ENCODE measurements at regions not wholly inside any gene's neighbourhood (a gene's known extent, or its start where the extent isn't known, plus 50 kb on each side); places are given as distances from the start of the nearest gene placed in this dataset.

DNA sequence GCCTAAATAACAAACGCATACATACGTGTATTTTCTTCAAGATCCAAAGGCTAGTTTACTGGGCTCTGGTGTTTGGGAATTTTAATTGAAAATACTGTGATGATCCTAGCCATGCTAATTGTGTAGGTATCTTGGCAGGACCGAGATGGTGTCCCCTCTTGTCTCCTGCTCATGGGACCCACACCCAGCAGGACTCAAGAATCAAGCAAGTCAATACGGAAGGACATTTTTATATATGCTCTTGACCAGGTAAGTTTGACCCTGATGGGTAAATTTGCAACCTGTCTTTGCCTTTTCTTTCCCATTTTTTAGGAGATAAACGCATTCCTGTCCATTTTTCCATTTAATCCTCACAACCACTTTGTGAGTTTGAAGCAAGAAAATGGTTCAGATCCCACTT is 111.8 kb upstream of the MYCN start:
- DNase-seq: no peak

DNA sequence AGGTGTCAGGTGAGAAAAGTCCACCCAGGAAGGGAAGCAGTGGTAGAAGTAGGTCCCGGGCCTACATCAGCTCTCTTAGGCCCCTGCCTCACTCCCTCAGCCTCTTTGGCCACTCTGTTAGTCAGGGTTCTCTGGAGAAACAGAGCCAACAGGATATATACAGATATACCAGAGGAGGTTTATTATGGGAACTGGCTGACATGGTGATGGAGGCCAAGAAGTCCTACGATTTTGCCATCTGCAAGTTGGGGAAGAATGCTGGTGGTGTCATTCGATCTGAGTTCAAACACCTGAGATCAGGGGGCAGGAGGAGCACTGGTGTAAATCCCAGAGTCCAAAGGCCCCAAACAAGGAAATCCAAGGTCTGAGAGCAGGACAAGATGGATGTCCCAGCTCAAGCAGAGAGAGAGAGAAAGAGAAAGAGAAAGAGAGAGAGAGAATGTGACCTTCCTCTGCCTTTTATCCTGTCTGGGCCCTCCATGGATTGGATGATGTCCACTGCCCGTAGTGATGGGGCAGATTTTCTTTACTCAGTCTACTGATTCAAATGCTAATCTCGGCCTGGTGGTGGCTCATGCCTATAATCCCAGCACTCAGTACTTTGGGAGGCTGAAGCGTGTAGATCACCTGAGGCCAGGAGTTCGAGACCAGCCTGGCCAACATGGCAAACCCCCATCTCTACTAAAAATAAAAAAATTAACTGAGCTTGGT is 111.1 kb upstream of the MYCN start:
- DNase-seq: no peak

DNA sequence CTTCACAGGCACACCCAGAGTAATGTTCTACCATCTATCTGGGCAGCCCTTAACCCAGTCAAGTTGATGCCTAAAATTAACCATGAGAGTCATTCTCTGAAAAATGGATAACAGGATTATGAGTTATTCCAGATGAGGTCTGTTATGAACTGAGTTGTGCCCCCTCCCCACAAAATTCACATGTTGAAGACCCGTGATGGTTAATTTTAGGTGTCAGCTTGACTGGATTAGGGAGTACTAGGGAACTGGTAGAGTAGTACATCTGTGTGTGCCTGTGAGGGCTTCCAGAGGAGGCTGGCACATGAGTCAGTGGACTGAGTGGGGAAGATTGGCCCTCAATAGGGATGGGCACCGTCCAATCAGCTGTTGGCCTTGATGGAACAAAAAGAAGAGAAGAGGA is 110.4 kb upstream of the MYCN start:
- no peak for DNase-seq

DNA sequence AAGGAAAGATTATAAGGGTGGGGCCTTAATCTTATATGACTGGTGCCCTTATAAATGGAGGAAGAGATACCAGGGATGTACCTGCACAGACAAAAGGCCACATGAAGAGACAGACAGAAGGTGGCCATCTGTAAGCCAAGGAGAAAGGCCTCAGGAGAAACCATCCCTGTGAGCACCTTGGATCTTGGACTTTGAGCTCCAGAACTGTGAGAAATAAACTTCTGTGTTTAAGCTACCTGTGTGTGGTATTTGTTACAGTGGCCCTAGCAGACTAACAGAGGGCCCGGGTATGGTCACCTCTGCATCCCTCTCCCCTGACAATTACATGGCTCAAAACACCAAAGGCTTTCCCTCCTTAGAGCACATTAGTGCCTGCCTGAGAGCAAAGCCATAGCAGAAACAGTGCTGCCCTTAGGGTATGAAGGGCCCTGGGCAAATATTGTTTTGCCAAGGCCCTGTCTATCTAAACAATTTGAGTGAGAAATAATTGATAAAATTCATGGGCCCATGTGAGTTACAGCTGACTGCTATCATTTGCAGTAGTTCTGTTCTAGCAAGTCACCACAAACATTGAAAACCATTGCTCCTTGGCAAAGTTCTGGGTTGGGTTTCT is 109.3 kb upstream of the MYCN start:
- DNase-seq: no peak

DNA sequence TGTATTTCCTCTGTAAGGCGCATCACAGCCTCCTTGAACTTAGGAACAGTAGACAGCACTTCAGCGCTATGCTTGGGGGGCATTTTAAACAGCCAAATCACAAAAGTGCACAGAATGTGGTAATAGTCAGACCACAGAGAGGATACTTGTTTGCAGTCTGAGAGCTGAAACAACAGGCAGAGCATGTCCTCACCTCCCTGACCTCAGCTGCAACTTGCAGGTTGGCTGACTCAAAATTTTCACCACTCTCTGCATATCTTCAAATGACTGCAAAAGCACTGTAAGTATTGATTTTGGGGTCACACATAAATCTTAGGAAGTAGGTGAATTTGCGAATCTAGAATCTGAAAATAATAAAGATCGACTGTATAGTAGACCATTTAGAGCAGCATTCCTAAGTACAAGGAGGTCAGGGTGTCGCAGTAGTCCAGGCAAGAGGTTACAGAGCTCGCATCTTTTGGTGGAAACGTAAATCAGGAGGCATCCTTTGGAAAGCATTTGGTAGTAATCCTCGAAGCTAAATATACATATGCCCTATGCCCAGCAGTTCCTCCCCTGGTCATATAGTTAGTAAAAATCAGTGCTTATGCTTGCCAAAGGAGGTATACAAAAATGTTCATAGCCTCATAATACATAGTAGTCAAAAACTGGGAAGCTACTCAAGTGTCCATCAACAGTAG is 108.2 kb upstream of the MYCN start:
- no peak for DNase-seq

DNA sequence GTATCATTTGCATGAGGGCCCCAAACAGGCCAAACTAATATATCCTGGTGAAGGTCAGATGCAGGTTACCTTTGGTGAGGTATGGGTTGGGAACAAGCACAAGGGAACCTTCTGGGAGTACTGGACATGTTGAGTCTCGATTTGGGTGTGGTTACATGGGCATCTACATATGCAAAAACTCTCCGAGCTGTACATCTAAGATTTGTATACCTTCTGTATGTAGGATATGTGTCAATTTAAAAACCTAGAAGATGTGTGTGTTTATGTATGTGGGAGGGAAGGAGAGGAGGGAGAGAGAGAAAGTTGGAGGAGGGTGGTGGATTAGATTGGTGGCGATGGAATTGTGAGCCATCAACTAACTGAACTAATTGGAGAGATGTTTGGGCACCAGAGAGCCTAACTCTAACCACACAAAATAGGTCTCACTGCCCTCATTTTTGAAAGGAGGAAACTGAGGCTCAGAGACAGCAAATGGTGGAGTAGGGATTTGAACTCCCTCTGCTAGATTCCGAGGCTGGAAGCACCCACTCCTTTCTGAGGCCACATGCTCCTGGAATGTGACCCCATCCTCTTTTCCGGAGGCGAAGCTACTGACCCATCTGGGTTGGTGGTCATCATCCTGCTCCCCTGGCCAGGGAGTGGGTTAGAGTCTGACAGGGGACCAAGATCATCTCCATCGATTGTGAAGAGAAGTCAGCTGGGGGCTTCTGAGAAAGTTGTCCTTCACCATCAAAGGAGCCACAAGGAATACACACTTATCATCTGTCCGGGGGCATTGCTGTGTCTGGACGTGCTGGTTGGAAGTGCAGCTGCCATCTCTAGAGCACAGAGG is 107.3 kb upstream of the MYCN start:
- no peak for DNase-seq

DNA sequence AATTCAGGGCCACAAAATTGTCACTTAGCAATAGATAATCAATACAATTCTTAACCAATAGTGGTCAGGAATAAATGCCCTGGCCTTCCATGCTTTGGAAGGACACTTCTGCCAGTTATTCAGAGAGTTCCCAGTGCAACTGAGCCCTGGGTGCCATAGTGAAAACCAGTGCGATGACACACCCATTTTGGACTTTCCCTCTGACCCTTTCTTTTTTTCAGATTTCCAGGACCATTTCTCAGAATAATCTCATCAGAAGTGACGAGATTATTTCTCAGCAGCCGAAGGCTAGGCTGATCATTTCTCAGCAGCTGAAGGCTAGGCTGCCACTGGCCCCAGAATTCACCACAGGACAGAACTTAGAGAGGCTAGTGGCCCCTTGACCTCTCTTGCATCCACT is 106.6 kb upstream of the MYCN start:
- no peak for DNase-seq

DNA sequence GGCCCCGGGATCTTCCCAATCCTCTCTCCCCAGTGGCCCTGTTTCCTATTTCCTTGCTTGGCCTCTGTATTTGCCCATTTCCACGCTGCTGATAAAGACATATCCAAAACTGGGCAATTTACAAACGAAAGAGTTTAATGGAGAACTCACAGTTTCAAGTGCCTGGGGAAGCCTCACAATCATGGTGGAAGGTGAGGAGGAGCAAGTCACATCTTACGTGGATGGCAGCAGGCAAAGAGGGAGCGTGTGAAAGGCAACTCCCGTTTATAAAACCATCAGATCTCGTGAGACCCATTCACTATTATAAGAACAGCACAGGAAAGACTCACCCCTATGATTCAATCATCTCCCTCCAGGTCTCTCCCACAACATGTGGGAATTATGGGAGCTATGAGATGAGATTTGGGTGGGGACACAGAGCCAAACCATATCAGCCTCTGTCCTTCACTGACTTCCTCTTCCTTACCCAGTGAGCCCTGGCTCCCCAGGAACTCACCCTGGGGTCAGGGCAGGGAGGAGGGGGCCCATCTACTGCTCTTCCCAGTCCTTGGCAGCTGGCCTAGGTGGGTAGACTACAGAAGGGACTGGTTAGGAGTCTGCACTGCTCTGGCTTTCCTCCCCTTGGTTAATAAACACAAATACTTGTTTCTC is 105.8 kb upstream of the MYCN start:
- no peak for DNase-seq

DNA sequence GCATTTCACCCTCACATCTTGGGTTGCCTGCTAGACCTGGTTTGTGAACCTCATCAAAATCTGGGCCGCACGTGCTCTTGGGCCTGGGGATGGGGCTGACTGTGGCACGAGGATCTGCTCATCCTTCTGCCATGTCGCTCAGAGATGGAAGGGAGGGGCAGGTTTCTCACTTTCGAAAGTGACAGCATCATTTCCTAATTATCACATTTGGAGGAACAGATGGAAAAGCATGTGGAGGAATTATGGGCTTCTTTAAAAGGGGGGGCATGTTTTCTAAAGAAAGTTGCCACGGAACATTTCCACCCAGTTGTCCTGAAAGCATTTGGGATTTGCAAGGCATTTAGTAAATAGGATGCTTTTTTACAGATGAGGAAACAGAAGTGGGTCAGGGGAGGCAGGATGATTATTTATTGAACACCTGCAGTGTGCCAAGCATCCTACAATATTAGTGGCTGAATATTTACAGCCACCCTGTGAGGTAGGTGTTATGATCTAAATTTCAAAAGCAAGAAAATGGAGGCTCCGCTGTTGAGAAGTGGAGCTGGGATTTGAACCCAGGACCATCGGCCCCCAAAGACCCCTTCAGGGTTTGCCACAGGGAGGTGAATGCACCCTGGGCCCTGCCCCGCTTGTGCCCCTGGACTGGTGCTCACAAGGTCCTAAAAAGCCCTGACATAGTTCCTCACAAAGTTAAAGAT is 104.2 kb upstream of the MYCN start:
- no peak for DNase-seq

DNA sequence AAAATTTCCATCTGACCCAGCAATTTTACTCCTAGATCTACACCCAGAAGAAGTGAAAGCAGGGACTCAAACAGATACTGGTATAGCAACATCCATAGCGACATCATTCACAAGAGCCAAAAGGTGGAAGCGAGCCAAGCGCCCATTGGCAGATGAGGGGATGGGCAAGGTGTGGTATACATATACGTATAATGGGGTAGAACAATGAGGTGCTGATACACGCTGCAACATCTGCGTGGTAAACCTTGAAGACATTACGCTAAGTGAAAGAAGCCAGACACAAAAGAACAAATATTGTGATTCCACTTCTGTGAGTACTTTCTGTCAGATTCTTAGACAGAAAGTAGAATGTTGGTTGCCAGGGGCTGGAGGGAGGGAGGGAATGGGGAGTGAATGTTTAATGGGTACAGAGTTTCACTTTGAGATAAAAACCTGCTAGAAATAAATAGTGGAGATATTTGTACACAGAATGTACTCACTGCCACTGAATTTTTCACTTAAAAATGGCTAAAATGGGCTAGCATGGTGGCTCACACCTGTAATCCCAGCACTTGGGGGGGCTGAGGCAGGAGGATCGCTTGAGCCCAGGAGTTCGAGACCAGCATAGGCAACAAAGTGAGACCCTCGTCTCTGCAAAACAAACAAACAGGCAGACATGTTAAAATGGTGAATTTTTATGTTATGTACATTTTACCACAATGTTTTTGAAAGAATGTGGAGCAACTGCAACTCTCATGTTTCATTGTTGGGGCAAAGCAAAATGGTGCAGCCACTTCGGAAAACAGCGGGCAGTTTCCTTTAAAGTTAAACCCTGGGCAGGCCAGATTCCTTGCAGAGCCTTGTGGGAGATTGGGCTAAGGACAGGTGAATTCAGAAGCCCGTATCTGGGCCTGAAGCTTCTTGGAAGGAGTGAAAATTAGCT is 103.4 kb upstream of the MYCN start:
- no peak for DNase-seq

DNA sequence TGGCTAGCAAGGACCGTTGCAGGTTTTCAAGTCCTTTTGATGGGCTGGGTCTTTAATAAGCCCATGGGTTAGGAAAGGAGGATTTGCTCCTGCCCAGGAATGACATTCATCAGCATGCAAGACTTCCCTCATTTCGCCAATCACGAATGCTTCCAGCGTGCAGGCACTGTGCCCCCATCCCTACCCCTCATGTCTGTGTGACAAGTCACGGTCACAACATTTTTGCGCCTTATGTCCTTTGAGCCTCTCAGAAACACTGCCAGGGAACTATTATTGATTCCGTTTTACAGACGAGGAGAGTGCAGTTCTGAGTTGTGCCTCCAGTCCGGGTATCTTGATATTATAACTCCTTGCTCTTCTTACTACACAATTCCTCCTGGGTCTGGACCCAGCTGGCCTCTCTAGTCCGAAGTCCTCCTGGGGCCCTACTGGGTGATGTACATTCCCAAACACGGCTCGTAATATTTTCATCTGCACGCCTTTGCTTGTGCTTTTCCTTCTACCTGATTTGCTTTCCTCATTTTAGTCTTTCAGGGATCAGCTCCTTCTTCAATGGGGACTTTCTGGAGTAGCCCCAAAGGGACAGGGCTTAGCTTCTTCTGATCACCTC is 101.8 kb upstream of the MYCN start:
- DNase-seq: no peak

DNA sequence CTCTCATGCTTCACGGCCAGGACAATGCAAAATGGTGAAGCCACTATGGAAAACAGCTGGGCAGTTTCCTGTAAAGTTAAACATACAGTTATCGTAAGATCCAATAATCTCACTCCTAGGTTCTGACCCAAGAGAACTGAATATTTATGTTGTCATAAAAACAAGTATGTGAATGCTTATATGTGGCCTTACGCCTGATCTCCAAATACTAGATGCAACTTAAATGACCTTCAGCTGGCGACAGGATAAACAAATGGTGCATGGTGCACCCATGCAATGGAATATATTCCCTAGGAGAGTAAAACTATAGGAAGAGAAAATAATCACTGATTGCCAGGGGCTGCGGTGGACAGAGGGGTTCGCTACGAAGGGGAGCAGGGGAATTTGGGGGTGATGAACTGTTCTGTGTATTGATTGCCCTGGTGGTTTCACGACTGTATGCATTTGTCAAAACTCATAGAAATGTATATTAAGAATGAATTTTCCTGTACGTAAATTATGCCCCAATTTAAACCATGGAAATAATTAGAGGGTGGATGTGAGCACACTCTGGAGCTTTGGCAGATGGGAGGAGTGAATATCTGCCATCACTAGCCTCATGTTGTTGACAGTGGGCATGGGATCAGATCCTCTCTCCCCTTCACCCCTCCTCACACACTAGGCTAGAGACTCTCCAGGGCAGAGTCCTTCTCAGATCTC is 100.8 kb upstream of the MYCN start:
- DNase-seq: no peak

DNA sequence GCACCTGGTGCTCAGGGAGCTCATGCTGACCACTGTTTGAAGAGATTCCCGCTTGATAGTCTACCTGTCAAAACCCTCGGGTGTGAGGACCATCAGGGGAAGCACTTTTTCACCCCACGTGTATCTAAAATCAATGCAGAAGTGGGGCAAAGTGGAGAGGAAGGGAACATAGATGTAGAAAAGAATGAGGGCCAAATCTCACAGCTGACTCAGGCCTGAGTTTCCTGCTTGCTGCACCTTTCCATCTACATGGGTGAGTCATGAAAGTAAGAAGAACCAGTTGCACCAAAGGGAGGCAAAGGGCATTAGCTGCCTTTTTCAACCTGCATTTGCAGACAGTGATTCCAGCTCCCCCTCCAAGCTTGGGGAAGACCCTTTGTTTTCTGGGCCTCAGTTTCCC is 100.2 kb upstream of the MYCN start:
- DNase-seq: no peak

DNA sequence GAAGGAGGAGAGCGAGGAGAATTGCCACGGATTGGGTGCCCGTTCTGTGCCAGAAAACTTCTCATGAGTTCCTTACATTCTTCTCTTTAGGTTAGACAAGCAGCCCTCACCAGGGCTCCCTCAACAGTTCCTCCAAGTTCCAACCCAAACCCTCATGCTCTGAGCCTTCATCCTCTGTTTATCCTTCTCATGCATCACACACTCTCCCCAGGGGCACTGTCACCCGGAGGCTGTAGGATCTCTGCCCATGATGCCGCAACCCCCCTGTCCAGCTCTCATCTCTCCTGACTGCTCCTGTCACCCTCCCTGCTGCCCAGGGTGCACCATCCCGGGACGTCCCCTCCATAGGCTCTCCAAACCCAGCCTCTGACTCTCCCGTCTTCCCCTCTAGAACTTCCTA is 99.4 kb upstream of the MYCN start:
- no peak for DNase-seq

DNA sequence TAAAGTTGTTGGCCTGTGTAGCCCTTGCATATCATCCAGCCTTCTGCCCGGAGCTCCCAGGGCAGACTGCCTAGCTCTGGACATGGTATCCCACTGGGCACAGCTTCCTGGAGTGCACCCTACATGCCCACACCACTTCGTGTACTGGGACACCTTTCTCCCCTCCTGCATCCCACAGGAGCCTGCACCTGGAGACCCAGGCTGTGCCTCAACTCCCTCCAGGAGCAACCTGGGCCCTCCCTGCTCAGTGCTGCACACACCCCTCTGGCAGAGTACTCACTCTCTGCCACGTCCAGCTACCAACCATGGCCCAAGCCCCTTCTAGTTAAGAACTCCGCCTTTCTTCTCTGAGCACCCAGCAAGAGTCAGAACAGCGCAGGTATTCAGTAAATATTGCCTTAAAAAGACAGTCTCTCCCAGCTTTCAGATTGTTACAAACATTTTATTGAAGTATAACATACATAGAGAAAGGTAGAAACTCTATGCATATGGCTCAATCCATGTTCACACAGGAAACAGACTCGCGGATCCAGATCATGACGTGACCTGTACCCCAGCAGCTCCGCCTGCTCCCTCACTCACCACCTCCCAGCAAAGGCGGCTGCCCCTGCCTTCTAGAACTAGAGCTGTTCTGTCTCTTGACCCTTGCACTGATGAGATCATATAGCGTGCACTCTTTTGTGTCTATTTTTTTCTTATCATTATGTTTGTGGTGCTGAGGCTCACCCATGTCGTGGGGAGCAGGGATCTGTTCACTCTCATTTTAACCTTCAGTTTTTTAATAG is 98.4 kb upstream of the MYCN start:
- no peak for DNase-seq

DNA sequence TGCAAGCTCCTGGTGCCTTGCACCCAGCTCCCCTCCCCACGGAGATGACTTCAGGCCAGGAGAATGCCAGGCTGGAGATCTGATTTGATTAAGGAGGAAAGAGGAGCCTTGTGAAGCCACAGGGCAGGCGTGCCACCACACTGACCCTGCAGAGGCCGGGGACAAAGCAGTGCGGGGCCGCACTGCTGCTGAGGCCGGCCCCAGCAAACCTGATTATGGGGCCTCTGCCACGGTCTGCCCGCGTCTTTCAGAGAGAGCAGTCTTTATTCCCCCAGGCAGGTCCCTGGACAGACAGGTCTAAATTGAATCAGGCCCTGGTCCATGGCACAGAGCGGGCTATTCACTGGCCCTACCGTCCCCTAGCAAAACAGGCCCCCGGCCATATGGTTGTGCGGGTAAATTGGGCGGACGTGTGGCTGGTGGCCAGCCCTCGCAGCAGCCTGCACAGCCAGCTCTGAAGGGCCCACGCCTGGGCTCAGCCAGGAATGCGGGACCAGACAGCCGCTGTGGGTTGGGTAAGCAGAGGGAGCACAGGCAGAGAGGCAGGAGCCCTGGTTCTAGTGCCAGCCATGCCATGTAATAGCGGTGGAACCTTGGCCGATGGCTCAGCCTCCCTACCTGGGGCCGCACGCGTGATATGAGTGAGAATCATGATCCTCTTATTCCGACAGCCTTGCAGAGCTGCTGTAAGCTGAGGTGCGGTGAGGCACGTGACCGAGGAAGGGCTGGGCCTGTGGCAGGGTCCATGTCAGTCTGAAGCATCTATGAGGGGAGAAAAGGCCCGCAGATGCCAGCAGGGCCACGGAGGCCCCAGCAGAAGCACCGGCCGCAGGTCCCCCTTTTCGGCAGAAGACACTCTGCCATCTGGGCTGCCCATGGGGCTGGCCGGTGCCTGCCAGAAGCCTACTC is 97.3 kb upstream of the MYCN start:
- no peak for DNase-seq

DNA sequence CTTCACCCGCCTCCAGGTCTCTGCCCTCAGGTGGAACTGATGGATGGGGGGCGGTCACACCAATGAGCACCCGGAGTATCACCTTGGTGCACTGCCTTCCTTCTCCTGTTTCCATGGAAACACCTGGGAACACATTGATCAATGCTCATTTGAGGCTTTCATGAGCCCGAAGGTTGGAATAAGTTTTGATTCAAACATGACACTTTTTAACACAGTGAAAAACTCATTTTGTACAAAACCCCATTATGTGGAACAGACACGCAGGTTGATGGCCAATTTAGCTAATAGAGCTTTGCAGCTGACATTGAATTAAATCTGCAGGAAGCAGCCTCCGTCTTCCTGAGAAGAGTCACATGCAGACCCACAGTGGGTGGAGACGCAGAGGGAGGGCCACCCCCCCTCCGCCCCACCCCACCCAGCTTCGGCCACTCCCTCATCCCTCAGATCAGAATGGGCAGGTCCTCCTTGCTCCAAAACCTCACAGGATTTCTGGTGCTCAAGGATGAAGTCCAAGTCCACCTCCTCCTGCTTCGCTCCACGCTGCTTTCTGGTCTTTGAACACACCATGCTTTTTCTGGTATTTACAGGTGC is 96.0 kb upstream of the MYCN start:
- no peak for DNase-seq

DNA sequence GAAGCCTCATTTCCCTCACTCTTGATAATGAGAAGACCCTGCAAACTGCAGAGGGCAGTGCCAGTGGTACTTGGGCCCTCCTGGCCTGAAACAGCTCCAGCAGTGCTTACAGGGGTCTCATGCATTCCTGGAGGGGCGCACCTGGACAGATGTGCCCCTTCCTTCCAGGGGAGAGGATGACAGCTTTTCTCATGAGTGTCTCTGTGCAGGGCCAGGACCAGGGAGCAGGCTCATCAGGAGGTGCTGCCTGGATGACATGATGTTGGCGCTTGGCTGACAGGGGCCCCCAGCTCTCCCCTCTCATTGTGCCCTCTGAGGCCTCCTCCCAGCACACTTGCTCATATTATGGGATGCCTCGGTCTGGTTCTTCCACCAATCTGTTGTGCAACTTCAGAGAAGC is 95.1 kb upstream of the MYCN start:
- no peak for DNase-seq
